ENCODE measurements at regions not wholly inside any gene's neighbourhood (a gene's known extent, or its start where the extent isn't known, plus 50 kb on each side); places are given as distances from the start of the nearest gene placed in this dataset.
A peak's percentile ranks its signal among the peaks of the same experiment; 100 is the strongest.
"Not testable (repeated sequence)": the region's sequence is repeated elsewhere in the genome, so short reads cannot be mapped to it uniquely, and the experiment has no call there.

DNA sequence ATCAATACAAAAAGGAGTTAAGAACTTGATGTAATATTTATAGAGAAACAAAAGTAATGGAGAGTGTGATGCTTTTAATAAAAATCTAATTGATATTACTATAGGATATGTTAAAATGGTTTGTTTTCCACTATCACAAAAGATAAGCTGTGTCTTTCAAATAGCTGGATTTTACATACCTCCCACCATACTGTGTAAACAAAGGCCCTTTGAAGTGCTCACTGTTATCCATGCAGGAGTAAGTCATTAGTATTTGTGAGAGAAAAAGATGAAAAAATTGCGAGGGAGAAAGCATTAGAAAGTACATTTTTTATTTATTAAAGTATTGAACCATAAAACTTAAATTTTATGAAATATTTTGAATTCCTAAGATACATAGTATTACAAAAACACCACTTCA, 733.0 kb downstream of the GRIK2 start:
- peak; percentile 15 for DNase-seq (ENCODE audit: low spot score)

DNA sequence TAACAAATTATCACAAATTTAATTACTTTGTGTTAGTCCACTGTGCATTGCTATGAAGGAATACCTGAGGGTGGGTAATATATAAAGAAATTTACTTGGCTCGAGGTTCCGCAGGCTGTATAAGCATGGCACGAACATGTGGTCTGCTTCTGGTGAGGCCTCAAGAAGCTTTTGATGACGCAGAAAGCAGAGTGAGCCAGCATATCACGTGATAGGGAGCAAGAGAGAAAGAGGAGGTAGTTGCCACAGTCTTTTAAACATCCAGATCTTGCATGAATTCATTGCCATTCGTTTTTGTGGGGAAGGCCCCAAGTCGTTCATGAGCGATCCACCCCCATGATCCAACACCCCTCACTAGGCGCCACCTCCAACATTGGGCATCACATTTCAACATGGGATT, 733.7 kb downstream of the GRIK2 start:
- DNase-seq (ENCODE audit: low spot score), result no peak

DNA sequence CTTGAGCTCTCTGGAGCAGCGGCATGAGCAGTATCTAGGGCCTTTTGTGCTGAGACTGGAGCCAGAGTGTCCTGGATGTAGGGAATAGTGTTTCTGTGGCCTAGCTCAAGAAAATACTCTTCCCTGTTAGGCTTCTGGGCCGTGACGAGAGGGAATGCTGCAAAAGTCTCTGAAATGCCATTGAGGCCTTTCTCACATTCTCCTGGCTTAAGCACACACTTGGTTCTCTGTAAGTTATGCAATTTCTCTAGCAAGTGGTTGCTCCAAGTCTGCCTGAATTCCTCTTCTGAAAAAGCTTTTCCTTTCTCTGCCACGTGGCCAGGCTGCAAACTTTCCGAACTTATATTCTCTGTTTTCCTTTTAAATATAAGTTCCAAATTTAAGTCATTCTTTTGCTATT, 744.4 kb downstream of the GRIK2 start:
- DNase-seq (ENCODE audit: low spot score), result no peak

DNA sequence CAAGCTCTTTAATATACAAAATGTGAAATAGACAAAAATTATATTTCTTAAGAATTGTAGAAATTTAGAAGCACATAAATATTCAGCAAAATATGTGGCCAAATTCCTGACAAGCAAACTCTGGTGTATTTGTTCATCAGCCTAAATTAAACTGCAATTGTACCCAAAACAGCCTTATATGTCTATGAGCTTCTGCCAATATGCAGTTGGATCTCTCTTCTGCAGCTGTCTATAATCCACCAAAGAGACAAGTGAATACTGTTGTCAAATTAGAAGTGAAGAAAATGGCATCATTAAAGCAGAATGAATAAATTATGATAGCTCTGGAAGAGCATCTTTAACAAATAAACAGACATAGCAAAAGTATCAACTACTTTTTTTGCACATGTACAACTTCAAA, 755.7 kb downstream of the GRIK2 start:
- no peak for DNase-seq (ENCODE audit: low spot score)

DNA sequence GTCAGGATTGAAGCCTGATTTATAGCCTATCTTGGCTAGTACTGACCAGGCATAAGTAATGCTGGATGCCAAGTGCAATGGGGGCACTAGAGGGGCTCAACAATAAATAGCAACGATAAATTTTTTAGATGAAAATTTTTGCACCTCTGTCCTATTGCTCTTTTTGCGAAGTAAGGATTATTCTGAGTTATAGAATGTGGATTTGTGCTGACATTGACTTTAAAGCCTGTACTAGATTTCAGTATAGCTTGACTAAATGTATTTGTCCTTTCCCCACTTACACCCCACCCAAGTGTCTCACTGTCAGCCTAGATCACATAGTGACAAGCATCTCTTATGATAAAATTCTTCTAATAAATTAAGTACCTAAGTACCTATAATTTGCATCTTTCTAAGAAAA, 757.0 kb downstream of the GRIK2 start:
- DNase-seq (ENCODE audit: low spot score), result no peak

DNA sequence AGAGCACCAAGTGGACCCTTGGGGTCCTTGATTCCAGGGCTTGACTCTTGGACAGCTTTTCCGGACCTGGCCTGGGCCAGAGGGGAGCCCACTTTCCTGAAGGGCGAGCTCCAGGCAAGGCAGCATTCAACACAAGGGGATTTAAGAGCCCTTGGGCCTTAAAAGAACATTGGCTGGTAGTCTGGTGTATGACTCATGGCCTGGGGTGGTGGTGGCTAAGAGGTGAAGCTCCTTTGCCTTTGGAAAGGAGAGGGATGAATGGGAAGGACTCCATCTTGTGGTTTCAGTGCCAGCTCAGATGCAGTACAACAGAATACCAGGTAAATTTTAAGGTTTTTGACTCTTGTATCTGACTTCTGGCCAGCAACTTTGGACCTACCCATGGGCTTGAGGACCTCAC, 760.7 kb downstream of the GRIK2 start:
- no peak for DNase-seq (ENCODE audit: low spot score)

DNA sequence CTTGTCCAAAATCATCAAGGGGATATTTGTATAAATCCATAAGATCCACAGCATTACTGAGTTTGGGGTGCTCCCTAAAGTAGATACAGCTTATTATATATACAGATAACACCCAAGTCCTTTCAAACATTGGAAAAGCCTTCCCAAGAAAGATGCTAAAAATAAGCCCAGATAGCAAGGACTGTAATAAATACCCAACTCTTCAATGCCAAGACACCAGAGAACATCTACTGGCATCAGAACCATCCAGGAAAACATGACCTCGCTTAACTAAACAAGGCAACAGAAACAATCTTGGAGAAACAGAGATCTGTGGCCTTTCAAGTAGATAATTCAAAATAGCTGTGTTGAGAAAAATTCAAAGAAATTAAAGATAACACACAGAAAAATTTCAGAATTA, 761.4 kb downstream of the GRIK2 start:
- DNase-seq (ENCODE audit: low spot score), result no peak

DNA sequence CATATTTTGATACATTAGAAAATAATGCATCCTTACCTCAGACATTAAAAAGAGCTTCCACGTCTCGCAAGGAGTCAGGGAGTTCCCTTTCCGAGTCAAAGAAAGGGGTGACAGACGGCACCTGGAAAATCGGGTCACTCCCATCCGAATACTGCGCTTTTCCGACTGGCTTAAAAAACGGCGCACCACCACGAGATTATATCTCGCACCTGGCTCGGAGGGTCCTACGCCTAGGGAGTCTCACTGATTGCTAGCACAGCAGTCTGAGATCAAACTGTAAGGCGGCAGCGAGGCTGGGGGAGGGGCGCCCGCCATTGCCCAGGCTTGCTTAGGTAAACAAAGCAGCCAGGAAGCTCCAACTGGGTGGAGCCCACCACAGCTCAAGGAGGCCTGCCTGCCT, 776.3 kb downstream of the GRIK2 start:
- DNase-seq (ENCODE audit: low spot score), result not testable (repeated sequence)

DNA sequence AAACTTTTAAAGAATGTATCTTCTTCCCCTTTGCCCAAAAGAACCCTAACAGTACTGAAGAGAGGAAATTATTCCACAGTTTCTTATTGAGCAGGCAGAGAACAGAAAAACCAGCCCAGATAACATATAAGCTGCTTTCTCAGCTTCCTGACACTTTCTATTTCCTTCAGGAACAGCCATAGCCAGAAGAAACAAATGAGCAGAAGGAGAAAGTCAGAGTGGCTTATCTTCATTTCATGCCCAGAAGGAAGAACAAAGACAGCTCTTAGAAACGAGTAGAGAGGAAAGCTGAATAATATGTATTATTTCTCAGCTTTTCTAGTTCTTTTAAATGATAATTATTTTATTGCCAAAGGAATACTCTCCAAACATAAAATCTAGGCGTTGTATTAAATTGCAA, 793.7 kb downstream of the GRIK2 start:
- no peak for DNase-seq (ENCODE audit: low spot score)

DNA sequence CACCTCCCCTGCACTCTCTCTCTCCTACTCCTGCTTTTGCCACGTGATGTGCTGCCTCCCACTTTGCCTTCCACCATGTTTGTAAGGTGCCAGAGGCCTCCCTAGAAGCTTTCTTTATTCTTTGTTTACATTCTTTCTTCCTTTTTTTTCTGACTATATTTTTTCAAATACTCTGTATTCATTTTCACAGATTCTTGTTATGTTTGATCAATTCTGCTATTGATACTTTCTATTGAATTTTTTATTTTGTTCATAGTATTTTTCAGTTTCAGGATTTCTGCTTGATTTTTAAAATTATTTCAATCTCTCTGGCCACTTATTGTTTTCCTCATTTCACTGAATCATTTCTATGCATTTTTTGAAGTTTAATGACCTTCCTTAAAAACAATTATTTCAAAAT, 801.8 kb downstream of the GRIK2 start:
- no peak for DNase-seq (ENCODE audit: low spot score)

DNA sequence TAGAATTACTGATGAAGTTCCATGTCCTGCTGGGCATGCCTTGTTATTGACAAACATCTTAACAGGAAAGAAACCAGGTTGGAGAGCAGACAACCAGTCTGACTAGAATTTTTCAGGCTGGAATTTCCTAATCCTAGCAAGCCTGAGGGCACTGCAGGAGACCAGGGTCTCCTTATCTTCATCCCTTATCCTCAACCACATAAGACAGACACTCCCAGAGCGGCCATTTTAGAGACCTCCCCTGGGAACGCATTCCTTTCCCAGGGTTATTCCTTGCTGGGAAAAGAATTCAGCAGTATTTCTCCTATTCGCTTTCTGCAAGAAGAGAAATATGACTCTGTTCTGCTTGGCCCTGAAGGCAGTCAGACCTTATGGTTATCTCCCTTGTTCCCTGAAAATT, 803.7 kb downstream of the GRIK2 start:
- DNase-seq (ENCODE audit: low spot score), result no peak

DNA sequence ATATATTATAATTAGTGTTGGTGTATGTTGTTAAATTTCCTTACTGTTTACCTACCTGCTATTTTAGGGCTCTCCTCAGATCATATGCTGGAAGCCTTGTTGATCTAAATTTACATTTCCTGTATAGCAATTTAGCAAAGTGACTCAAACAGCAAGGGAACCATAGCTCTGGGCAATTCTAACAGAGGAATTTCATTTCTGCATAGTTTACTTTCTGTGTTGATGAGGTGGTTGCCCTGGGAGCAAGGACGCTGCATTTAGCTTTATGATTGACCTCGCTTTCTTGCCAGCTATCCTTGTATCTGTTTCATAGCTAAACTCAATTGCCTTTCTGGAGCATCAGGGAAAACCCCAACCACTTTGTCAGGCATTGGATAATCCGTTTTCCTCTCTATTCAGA, 810.8 kb downstream of the GRIK2 start:
- no peak for DNase-seq (ENCODE audit: low spot score)

DNA sequence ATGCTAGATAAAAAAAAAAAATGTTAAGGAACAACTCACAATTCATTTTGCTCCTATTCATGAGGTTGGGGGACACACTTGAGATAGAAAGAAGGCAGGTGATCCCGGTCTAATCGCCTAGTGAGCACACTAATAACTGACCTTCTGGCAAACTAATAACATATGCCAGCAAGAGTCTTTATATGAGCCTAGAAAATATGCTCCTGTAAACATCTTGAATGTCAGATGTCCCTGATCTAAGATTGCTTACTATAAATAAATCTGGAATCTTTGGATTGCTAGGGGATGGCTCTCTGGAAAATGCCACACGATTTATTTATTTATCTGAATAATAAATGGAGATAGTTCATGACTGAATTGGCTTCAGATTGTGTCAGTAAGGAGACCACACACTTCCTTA, 821.9 kb downstream of the GRIK2 start:
- DNase-seq (ENCODE audit: low spot score), result no peak

DNA sequence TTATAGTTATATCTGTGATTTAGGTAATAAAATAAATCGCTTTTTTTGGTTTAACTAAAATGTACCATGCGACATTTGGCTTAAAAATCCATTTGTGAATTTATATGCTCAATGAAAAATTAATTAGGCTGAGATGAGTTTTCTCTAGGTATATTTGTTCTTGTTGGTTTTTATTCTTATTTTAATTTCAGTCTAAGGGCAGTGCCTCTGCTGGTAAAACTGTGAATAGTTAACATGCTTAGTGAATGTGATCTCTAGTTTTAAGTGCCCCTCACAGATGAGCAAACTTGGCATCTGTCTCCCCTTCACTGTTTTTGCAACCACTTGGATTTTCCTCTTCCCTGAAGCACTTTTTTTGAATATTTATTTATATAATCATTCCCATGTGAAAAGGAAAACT, 822.7 kb downstream of the GRIK2 start:
- DNase-seq (ENCODE audit: low spot score), result no peak

DNA sequence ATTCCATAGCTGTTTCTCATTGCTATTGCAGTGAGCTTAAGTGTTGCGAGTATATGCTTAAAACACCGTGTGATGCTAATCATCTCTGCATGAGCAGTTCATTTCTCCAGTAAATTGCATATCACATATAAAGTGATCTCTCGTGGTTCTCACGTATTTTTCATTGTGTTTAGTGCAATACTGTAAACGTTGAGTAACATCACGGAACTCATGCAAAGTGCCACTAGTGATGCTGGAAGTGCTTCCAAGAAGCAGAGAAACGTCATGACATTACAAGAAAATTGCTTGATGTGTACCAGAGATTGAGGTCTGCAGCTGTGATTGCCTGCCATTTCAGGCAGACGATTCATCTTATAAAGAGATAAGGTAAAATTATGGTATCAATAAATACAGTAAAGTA, 830.4 kb downstream of the GRIK2 start:
- no peak for DNase-seq (ENCODE audit: low spot score)

DNA sequence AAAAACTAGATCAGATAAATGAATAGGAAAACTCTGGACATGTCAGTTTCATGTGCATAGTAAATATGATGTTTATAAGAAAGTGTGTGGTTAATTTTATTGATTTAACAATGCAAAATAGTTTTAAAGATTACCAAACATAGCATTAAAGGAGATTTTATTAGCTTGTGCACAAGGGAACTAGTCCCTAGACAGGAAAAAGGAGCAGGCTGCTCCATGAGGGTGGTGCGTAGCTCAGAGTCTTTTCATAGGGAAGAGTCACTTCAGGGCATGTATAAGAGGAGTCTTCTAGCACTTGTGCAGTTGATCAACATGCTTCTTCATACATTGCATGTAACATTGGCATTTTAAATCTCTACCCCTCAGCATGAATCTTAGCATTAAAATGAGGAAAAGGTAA, 835.8 kb downstream of the GRIK2 start:
- DNase-seq (ENCODE audit: low spot score), result no peak

Measured in HuH-7 (cell line).